GM12892 (cell line): ENCODE measurements at regions not wholly inside any gene's neighbourhood (a gene's known extent, or its start where the extent isn't known, plus 50 kb on each side); places are given as distances from the start of the nearest gene placed in this dataset.

ENCODE experiments used
- POLR2AphosphoS5 ChIP-seq: IDR thresholded peaks from 2 replicates; pipeline ENCODE4 v1.6.1; 2011; ENCODE audit warnings: low read depth, low read length, control low read depth
- TAF1 ChIP-seq: IDR thresholded peaks from 2 replicates; pipeline ENCODE4 v1.6.1; 2011; ENCODE audit warnings: low read depth, mild to moderate bottlenecking, control low read depth, low read length, borderline replicate concordance

- TF ChIP-seq TAF1, result no peak
- no peak for TF ChIP-seq POLR2AphosphoS5
These were observed 1358.6 kb upstream of the GJE1 start for GRCh38 chr6:140774080-140774505.
